Ishikawa (cell line): ENCODE measurements at regions not wholly inside any gene's neighbourhood (a gene's known extent, or its start where the extent isn't known, plus 50 kb on each side); places are given as distances from the start of the nearest gene placed in this dataset.

ENCODE experiments used
- CEBPB ChIP-seq: IDR thresholded peaks from 2 replicates; pipeline ENCODE4 v1.6.1; 2012
- EP300 ChIP-seq: IDR thresholded peaks from 2 replicates; pipeline ENCODE4 v1.6.1; 2012; ENCODE audit warnings: borderline replicate concordance
- FOXM1 ChIP-seq: IDR thresholded peaks from 2 replicates; pipeline ENCODE4 v1.6.1; 2012; ENCODE audit warnings: low read depth, borderline replicate concordance
- NFIC ChIP-seq: IDR thresholded peaks from 2 replicates; pipeline ENCODE4 v1.6.1; 2012
- RAD21 ChIP-seq: IDR thresholded peaks from 2 replicates; pipeline ENCODE4 v1.6.1; 2012; ENCODE audit warnings: low read depth
- YY1 ChIP-seq: IDR thresholded peaks from 2 replicates; pipeline ENCODE4 v1.6.1; 2012; ENCODE audit warnings: low read depth
- ZBTB7A ChIP-seq: IDR thresholded peaks from 2 replicates; pipeline ENCODE4 v1.6.1; 2012; ENCODE audit warnings: low read depth
- TF ChIP-seq, protein P1 (sequence below): IDR thresholded peaks from 2 replicates; pipeline ENCODE4 v1.6.1; 2012; ENCODE audit warnings: low read depth, mild to moderate bottlenecking
- TF ChIP-seq, protein P2 (sequence below): IDR thresholded peaks from 2 replicates; pipeline ENCODE4 v1.6.1; 2012

DNA sequence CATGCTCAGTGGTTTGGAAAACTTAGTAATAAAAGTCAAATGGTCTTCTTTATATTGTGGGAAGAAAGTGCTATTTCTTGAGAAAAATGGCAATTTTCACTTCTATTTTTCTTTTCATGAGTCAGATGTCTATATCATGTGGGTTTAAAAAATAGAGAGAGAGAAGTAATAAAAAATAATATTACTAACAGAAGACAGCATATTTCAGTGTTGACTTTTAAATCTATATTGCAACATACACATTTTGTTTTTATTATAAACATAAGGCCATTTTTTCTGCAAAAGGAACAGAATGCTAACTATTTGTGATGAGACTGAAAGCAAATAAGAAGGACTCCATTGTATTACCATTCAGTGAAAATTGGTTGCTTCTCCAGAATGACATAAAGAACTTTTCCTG is 135.1 kb upstream of the CNR1 start:
- TF ChIP-seq CEBPB, result no peak
- TF ChIP-seq, protein P1, sequence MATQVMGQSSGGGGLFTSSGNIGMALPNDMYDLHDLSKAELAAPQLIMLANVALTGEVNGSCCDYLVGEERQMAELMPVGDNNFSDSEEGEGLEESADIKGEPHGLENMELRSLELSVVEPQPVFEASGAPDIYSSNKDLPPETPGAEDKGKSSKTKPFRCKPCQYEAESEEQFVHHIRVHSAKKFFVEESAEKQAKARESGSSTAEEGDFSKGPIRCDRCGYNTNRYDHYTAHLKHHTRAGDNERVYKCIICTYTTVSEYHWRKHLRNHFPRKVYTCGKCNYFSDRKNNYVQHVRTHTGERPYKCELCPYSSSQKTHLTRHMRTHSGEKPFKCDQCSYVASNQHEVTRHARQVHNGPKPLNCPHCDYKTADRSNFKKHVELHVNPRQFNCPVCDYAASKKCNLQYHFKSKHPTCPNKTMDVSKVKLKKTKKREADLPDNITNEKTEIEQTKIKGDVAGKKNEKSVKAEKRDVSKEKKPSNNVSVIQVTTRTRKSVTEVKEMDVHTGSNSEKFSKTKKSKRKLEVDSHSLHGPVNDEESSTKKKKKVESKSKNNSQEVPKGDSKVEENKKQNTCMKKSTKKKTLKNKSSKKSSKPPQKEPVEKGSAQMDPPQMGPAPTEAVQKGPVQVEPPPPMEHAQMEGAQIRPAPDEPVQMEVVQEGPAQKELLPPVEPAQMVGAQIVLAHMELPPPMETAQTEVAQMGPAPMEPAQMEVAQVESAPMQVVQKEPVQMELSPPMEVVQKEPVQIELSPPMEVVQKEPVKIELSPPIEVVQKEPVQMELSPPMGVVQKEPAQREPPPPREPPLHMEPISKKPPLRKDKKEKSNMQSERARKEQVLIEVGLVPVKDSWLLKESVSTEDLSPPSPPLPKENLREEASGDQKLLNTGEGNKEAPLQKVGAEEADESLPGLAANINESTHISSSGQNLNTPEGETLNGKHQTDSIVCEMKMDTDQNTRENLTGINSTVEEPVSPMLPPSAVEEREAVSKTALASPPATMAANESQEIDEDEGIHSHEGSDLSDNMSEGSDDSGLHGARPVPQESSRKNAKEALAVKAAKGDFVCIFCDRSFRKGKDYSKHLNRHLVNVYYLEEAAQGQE, result no peak
- no peak for TF ChIP-seq ZBTB7A
- no peak for TF ChIP-seq NFIC
- no peak for TF ChIP-seq YY1
- TF ChIP-seq, protein P2, sequence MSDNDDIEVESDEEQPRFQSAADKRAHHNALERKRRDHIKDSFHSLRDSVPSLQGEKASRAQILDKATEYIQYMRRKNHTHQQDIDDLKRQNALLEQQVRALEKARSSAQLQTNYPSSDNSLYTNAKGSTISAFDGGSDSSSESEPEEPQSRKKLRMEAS, result no peak
- no peak for TF ChIP-seq RAD21
- no peak for TF ChIP-seq EP300
- no peak for TF ChIP-seq FOXM1
